Endothelial cell of umbilical vein (primary cell): ENCODE measurements at regions not wholly inside any gene's neighbourhood (a gene's known extent, or its start where the extent isn't known, plus 50 kb on each side); places are given as distances from the start of the nearest gene placed in this dataset.

Source experiments
- BruUV-seq: library from RNA; stranded (reverse); fragments of 400-500 nt; replicated peaks from 2 replicates; lab custom pipeline; 2021; lab: Mats Ljungman, UMichigan
- CTCF ChIA-PET: fragments of 300-600, 350-600 bp; sonication (Branson Sonifier 250); formaldehyde crosslinking; loops from one replicate; lab custom pipeline; 2021; ENCODE audit warnings: antibody characterized with exemption, inconsistent platforms; lab: Charles Lee
- POLR2A ChIA-PET: fragments of 300-600, 350-600 bp; sonication (Branson Sonifier 250); formaldehyde crosslinking; loops from one replicate; lab custom pipeline; 2021; ENCODE audit warnings: antibody characterized with exemption, inconsistent platforms; lab: Charles Lee
- DNase-seq: peaks from one replicate; pipeline ENCODE4 v3.0.0-alpha.2; 2011; ENCODE audit warnings: low read depth, low spot score
- FAIRE-seq: peaks from 2 replicates; lab custom pipeline; 2011; peaks lifted over from hg19 to GRCh38; lab: Jason Lieb, UNC
- H2AFZ ChIP-seq: 2 replicates; pipeline ENCODE4 v1.6.0; 2012; ENCODE audit warnings: low read depth, low read length, control low read depth, inconsistent platforms
- H3K27ac ChIP-seq: 2 replicates; pipeline ENCODE4 v1.5.1; 2011; ENCODE audit warnings: low read depth, mild to moderate bottlenecking, control low read depth, low read length, moderate library complexity; ENCODE audit not compliant: insufficient read depth
- H3K27me3 ChIP-seq, 2 experiments: 2 replicates each; pipeline versions ENCODE4 v1.6.0 to v1.6.1; 2011; ENCODE audit warnings: low read length in 2 of 2, mixed read lengths in 1 of 2; ENCODE audit not compliant: control insufficient read depth in 2 of 2, insufficient read depth in 2 of 2
- H3K36me3 ChIP-seq, 2 experiments: 2 replicates in 1 of 2; 3 replicates in 1 of 2; pipeline ENCODE4 v1.5.1; 2011; ENCODE audit warnings: low read length in 2 of 2, mild to moderate bottlenecking in 1 of 2, moderate library complexity in 1 of 2; ENCODE audit not compliant: control insufficient read depth in 2 of 2, insufficient read depth in 2 of 2; ENCODE audit errors: extremely low read depth in 1 of 2
- H3K4me1 ChIP-seq: 3 replicates; pipeline ENCODE4 v1.5.1; 2011; ENCODE audit warnings: mild to moderate bottlenecking, low read length; ENCODE audit not compliant: control insufficient read depth, insufficient read depth; ENCODE audit errors: extremely low read depth
- H3K4me2 ChIP-seq: 2 replicates; pipeline ENCODE4 v1.6.1; 2011; ENCODE audit warnings: low read length, control low read depth, mixed read lengths; ENCODE audit not compliant: insufficient read depth
- H3K4me3 ChIP-seq, 3 experiments: fragments of 200-600 bp in 1 of 3; sonication (generic), shearing (Covaris generic) in 1 of 3; replicated peaks in 1 of 3; 2 replicates each; pipeline ENCODE4 v1.5.1; 2011 to 2016; ENCODE audit warnings: control low read depth in 3 of 3, low read length in 3 of 3, mild to moderate bottlenecking in 2 of 3, inconsistent platforms in 1 of 3, low read depth in 1 of 3, moderate library complexity in 1 of 3; ENCODE audit not compliant: insufficient read depth in 1 of 3
- H3K79me2 ChIP-seq: 2 replicates; pipeline ENCODE4 v1.6.0; 2012; ENCODE audit warnings: low read length, inconsistent platforms; ENCODE audit not compliant: control insufficient read depth, insufficient read depth
- H3K9ac ChIP-seq: replicated peaks from 2 replicates; pipeline ENCODE3; 2011; ENCODE audit warnings: low read length, control low read depth; ENCODE audit not compliant: insufficient read depth; ENCODE audit errors: extremely low read depth
- H3K9me1 ChIP-seq: replicated peaks from 3 replicates; pipeline ENCODE4 v1.6.0; 2011; ENCODE audit warnings: mild to moderate bottlenecking, low read length; ENCODE audit not compliant: control insufficient read depth, insufficient read depth; ENCODE audit errors: extremely low read depth
- H3K9me3 ChIP-seq: replicated peaks from 2 replicates; pipeline ENCODE4 v1.5.1; 2012; ENCODE audit warnings: low read length, inconsistent platforms; ENCODE audit not compliant: control insufficient read depth, insufficient read depth
- H4K20me1 ChIP-seq: replicated peaks from 2 replicates; pipeline ENCODE3; 2011; ENCODE audit warnings: mild to moderate bottlenecking, low read length; ENCODE audit not compliant: control insufficient read depth, insufficient read depth; ENCODE audit errors: extremely low read depth
- EZH2 ChIP-seq: IDR thresholded peaks from 2 replicates; pipeline ENCODE4 v1.6.1; 2012; ENCODE audit warnings: borderline replicate concordance, low read depth, mild to moderate bottlenecking, moderate library complexity, low read length, inconsistent platforms; ENCODE audit not compliant: severe bottlenecking
- FOS ChIP-seq: IDR thresholded peaks from 2 replicates; pipeline ENCODE4 v1.6.1; 2011; ENCODE audit warnings: mild to moderate bottlenecking, low read length, moderate library complexity, borderline replicate concordance; ENCODE audit not compliant: insufficient read depth
- GATA2 ChIP-seq: IDR thresholded peaks from 2 replicates; pipeline ENCODE4 v1.7.0; 2011; ENCODE audit warnings: low read depth, mild to moderate bottlenecking, moderate library complexity, mixed read lengths, low read length; ENCODE audit not compliant: insufficient read length, insufficient read depth
- JUN ChIP-seq: IDR thresholded peaks from 2 replicates; pipeline ENCODE4 v1.6.1; 2011; ENCODE audit warnings: borderline replicate concordance, low read depth; ENCODE audit not compliant: insufficient read length, insufficient read depth
- MYC ChIP-seq: IDR thresholded peaks from one replicate; pipeline ENCODE4 v1.6.1; 2011; ENCODE audit warnings: mild to moderate bottlenecking, low read depth, low read length
- POLR2A ChIP-seq: IDR thresholded peaks from 2 replicates; pipeline ENCODE4 v1.6.1; 2012; ENCODE audit warnings: low read depth, mild to moderate bottlenecking, control low read depth, low read length
- POLR2AphosphoS5 ChIP-seq: IDR thresholded peaks from 2 replicates; pipeline ENCODE4 v1.6.1; 2012; ENCODE audit warnings: low read depth, mild to moderate bottlenecking, control low read depth, low read length, moderate library complexity; ENCODE audit not compliant: insufficient read depth
- dilution Hi-C: fragments of 300-500 bp; cut with MboI; formaldehyde crosslinking; loops from one replicate; pipeline ENCODE4 v1.15.0; 2019; ENCODE audit warnings: low sequenced_read_pairs; ENCODE audit not compliant: extremely low pct_ligation_motif_present
- intact Hi-C: fragments of 100-400 bp; cut with micrococcal nuclease; formaldehyde crosslinking; loops from one replicate; pipeline ENCODE4 v1.10.0; 2022
- TF ChIP-seq, protein P1 (sequence below), 2 donors: IDR thresholded peaks; 1 replicate in 1 of 2; 2 replicates in 1 of 2; pipeline ENCODE4 v1.5.1; 2011; ENCODE audit warnings: low read length in 2 of 2, mild to moderate bottlenecking in 2 of 2, moderate library complexity in 2 of 2, control low read depth in 1 of 2, inconsistent platforms in 1 of 2, low read depth in 1 of 2; ENCODE audit not compliant: insufficient read depth in 1 of 2; ENCODE audit errors: extremely low read depth in 1 of 2
- TF ChIP-seq, protein P2 (sequence below): IDR thresholded peaks from 2 replicates; pipeline ENCODE4 v1.6.1; 2011; ENCODE audit not compliant: insufficient read depth, insufficient read length

DNA sequence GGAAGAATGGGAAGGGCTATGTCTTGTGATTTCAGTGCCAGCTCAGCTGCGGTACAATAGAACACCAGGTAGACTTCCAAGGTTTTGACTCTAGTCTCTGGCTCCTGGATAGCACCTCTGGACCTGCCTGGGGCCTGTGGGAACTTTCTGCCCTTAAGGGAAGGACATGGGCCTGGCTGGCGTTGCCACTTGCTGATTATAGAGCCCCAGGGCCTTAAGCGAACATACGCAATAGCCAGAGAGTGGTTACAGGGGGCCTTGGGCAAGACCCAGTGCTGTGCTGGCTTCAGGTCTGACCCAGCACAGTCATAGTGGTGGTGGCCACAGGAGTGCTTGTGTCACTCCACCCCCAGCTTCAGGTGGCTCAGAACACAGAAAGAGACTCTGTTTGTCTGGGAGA lies 131.1 kb upstream of the COL21A1 start:
- Histone ChIP-seq H3K9me3 (no peaks in the 10 kb centered on the region), H4K20me1 (no peaks in the 10 kb centered on the region), H3K4me1 (no peaks in the 10 kb centered on the region), H3K9ac (no peak overlapping the region), H3K79me2 (no peaks in the 10 kb centered on the region), H3K27me3 (no peaks in the 10 kb centered on the region), H3K9me1 (no peaks in the 10 kb centered on the region), H3K4me2 (no peak overlapping the region), H2AFZ (no peak overlapping the region), H3K4me3 (no peak overlapping the region), H3K36me3 (no peaks in the 10 kb centered on the region), H3K27ac (no peak overlapping the region)
- POLR2A ChIA-PET = no interaction called here
- intact Hi-C loops = no loop called here
- no peak for TF ChIP-seq EZH2
- no peak for TF ChIP-seq POLR2A
- TF ChIP-seq, protein P1, sequence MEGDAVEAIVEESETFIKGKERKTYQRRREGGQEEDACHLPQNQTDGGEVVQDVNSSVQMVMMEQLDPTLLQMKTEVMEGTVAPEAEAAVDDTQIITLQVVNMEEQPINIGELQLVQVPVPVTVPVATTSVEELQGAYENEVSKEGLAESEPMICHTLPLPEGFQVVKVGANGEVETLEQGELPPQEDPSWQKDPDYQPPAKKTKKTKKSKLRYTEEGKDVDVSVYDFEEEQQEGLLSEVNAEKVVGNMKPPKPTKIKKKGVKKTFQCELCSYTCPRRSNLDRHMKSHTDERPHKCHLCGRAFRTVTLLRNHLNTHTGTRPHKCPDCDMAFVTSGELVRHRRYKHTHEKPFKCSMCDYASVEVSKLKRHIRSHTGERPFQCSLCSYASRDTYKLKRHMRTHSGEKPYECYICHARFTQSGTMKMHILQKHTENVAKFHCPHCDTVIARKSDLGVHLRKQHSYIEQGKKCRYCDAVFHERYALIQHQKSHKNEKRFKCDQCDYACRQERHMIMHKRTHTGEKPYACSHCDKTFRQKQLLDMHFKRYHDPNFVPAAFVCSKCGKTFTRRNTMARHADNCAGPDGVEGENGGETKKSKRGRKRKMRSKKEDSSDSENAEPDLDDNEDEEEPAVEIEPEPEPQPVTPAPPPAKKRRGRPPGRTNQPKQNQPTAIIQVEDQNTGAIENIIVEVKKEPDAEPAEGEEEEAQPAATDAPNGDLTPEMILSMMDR (IDR thresholded peaks at IDR 0.05; ENCODE audit: extremely low read depth in 1 of 2, insufficient read depth in 1 of 2, low read depth in 1 of 2, low read length in 2 of 2) = no peak
- TF ChIP-seq JUN = no peak
- TF ChIP-seq GATA2 = no peak
- no peak for TF ChIP-seq MYC
- TF ChIP-seq FOS = no peak
- no peak for TF ChIP-seq POLR2AphosphoS5
- TF ChIP-seq, protein P2, sequence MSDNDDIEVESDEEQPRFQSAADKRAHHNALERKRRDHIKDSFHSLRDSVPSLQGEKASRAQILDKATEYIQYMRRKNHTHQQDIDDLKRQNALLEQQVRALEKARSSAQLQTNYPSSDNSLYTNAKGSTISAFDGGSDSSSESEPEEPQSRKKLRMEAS = no peak
- dilution Hi-C loops = no loop called here
- no TSS peak for BruUV-seq
- CTCF ChIA-PET = interaction anchor here (0.7 kb wide), 1 partner anchor 21 kb away, joined by 3 read pairs; no protein-coding TSS in a partner anchor
- DNase-seq = no peak
- no peak for FAIRE-seq
